ENCODE measurements at regions not wholly inside any gene's neighbourhood (a gene's known extent, or its start where the extent isn't known, plus 50 kb on each side); places are given as distances from the start of the nearest gene placed in this dataset.

- DNase-seq: no peak
- Histone ChIP-seq H3K9ac (ENCODE audit: low read length) (no peak overlapping the region), H3K9me3 (ENCODE audit: control extremely low read depth in 1 of 3, control insufficient read depth in 2 of 3, insufficient read depth in 1 of 3, low read length in 2 of 3) (no peaks in the 10 kb centered on the region), H3K4me2 (replicated peaks; ENCODE audit: low read depth, low read length, poor library complexity, severe bottlenecking) (no peak overlapping the region), H3K4me3 (ENCODE audit: control extremely low read depth in 1 of 5, extremely low read depth in 1 of 5, insufficient read depth in 1 of 5, low read depth in 2 of 5, low read length in 4 of 5) (no peak overlapping the region), H3K79me2 (ENCODE audit: control insufficient read depth, insufficient read depth, low read length) (no peaks in the 10 kb centered on the region), H3K27me3 (replicated peaks in 1 of 4; ENCODE audit: control extremely low read depth in 1 of 4, control insufficient read depth in 3 of 4, insufficient read depth in 4 of 4, low read length in 3 of 4) (no peaks in the 10 kb centered on the region), H4K20me1 (ENCODE audit: control insufficient read depth, insufficient read depth, low read length, poor library complexity, severe bottlenecking) (no peaks in the 10 kb centered on the region), H3K36me3 (replicated peaks in 1 of 2; ENCODE audit: control extremely low read depth in 1 of 2, control insufficient read depth in 1 of 2, extremely low read depth in 1 of 2, insufficient read depth in 2 of 2, low read length in 1 of 2) (no peaks in the 10 kb centered on the region), H2AFZ (ENCODE audit: insufficient read depth, low read depth, low read length, poor library complexity, severe bottlenecking) (no peak overlapping the region), H3K4me1 (ENCODE audit: control insufficient read depth in 2 of 2, insufficient read depth in 2 of 2, low read length in 2 of 2) (no peaks in the 10 kb centered on the region), H3K27ac (ENCODE audit: low read length in 2 of 2) (no peak overlapping the region)
- CTCF ChIA-PET: no interaction called here
- no peak for TF ChIP-seq EZH2 (IDR thresholded peaks at IDR 0.05; ENCODE audit: borderline replicate concordance, insufficient read depth, low read depth, low read length, poor library complexity, severe bottlenecking)
- TF ChIP-seq CTCF (IDR thresholded peaks at IDR 0.05): no peak
- Mint-ChIP-seq H3K4me3 (no peak overlapping the region), H3K9me3 (ENCODE audit: insufficient read depth) (no peaks in the 10 kb centered on the region), H3K4me1 (no peaks in the 10 kb centered on the region), H3K27ac (no peak overlapping the region), H3K27me3 (no peaks in the 10 kb centered on the region)
- no peak for ATAC-seq (ENCODE audit: low read depth)
- intact Hi-C loops (cut with micrococcal nuclease): no loop called here
- POLR2A ChIA-PET: no interaction called here
- no CpG with 5 or more reads among the region's 2 CpGs for WGBS (ENCODE audit: insufficient coverage)
These were observed 394.9 kb upstream of the ZEB2 start for GRCh38 chr2:144914622-144915318.

- Histone ChIP-seq H4K20me1 (ENCODE audit: control insufficient read depth, insufficient read depth, low read length, poor library complexity, severe bottlenecking) (no peaks in the 10 kb centered on the region), H3K27ac (ENCODE audit: low read length in 2 of 2) (no peak overlapping the region), H3K36me3 (replicated peaks in 1 of 2; ENCODE audit: control extremely low read depth in 1 of 2, control insufficient read depth in 1 of 2, extremely low read depth in 1 of 2, insufficient read depth in 2 of 2, low read length in 1 of 2) (no peaks in the 10 kb centered on the region), H3K79me2 (ENCODE audit: control insufficient read depth, insufficient read depth, low read length) (no peaks in the 10 kb centered on the region), H3K4me3 (ENCODE audit: control extremely low read depth in 1 of 5, extremely low read depth in 1 of 5, insufficient read depth in 1 of 5, low read depth in 2 of 5, low read length in 4 of 5) (no peak overlapping the region), H2AFZ (ENCODE audit: insufficient read depth, low read depth, low read length, poor library complexity, severe bottlenecking) (no peak overlapping the region), H3K27me3 (replicated peaks in 1 of 4; ENCODE audit: control extremely low read depth in 1 of 4, control insufficient read depth in 3 of 4, insufficient read depth in 4 of 4, low read length in 3 of 4) (no peaks in the 10 kb centered on the region), H3K4me1 (ENCODE audit: control insufficient read depth in 2 of 2, insufficient read depth in 2 of 2, low read length in 2 of 2) (no peaks in the 10 kb centered on the region), H3K4me2 (replicated peaks; ENCODE audit: low read depth, low read length, poor library complexity, severe bottlenecking) (no peak overlapping the region), H3K9me3 (ENCODE audit: control extremely low read depth in 1 of 3, control insufficient read depth in 2 of 3, insufficient read depth in 1 of 3, low read length in 2 of 3) (no peaks in the 10 kb centered on the region), H3K9ac (ENCODE audit: low read length) (no peak overlapping the region)
- Mint-ChIP-seq H3K9me3 (ENCODE audit: insufficient read depth) (no peaks in the 10 kb centered on the region), H3K4me3 (no peak overlapping the region), H3K27ac (no peak overlapping the region), H3K4me1 (no peaks in the 10 kb centered on the region), H3K27me3 (no peaks in the 10 kb centered on the region)
- ChIA-PET POLR2A (no interaction called here), CTCF (no interaction called here)
- DNase-seq: no peak
- intact Hi-C loops (cut with micrococcal nuclease): no loop called here
- TF ChIP-seq CTCF (IDR thresholded peaks at IDR 0.05): no peak
- no peak for TF ChIP-seq EZH2 (IDR thresholded peaks at IDR 0.05; ENCODE audit: borderline replicate concordance, insufficient read depth, low read depth, low read length, poor library complexity, severe bottlenecking)
- no peak for ATAC-seq (ENCODE audit: low read depth)
- no CpG with 5 or more reads among the region's 1 CpG for WGBS (ENCODE audit: insufficient coverage)
These were observed 394.2 kb upstream of the ZEB2 start for GRCh38 chr2:144914113-144914512.
